RWPE1 (cell line): ENCODE measurements at regions not wholly inside any gene's neighbourhood (a gene's known extent, or its start where the extent isn't known, plus 50 kb on each side); places are given as distances from the start of the nearest gene placed in this dataset.

Experiments
- CTCF ChIA-PET: fragments of 350-600 bp; sonication (Branson Sonifier 250); formaldehyde crosslinking; extraction: SDS; loops from one replicate; lab custom pipeline; 2021; lab: Yijun Ruan, JAX
- POLR2A ChIA-PET: fragments of 400-600 bp; formaldehyde crosslinking; extraction: SDS; loops from one replicate; lab custom pipeline; 2020; ENCODE audit warnings: antibody characterized with exemption; ENCODE audit not compliant: low non-redundant PET; lab: Yijun Ruan, JAX
- DNase-seq: peaks from one replicate; pipeline ENCODE4 v3.0.0; 2012; ENCODE audit warnings: low spot score
- H3K27ac ChIP-seq: fragments of 450-650 bp; 2 replicates; pipeline ENCODE4 v1.5.1; 2017
- CTCF ChIP-seq: fragments of 450-650 bp; conservative IDR thresholded peaks from 2 replicates; pipeline ENCODE4 v1.5.1; 2017; ENCODE audit warnings: low read depth, mild to moderate bottlenecking

GRCh38 chr6:98467902-98468301 is 366.5 kb upstream of the POU3F2 start:
- TF ChIP-seq CTCF: no peak
- no peak overlapping the region for H3K27ac ChIP-seq
- no peak for DNase-seq
- POLR2A ChIA-PET: no interaction called here
- CTCF ChIA-PET: no interaction called here

GRCh38 chr6:98469141-98469540 is 365.2 kb upstream of the POU3F2 start:
- ChIA-PET CTCF (no interaction called here), POLR2A (no interaction called here)
- no peak overlapping the region for H3K27ac ChIP-seq
- TF ChIP-seq CTCF: no peak
- DNase-seq: no peak

GRCh38 chr6:98470821-98471220 is 363.6 kb upstream of the POU3F2 start:
- no peak for TF ChIP-seq CTCF
- no peak overlapping the region for H3K27ac ChIP-seq
- CTCF ChIA-PET: interaction anchor here (0.5 to 0.6 kb wide), 2 partner anchors 63 to 771 kb away, joined by 3 read pairs; no protein-coding TSS in a partner anchor
- POLR2A ChIA-PET: no interaction called here
- no peak for DNase-seq

- CTCF ChIA-PET: interaction anchor here (0.5 to 0.6 kb wide), 2 partner anchors 62 to 770 kb away, joined by 3 read pairs; no protein-coding TSS in a partner anchor
Measured at GRCh38 chr6:98471444-98471843, 362.9 kb upstream of the POU3F2 start.

GRCh38 chr6:98477231-98477630 is 357.1 kb upstream of the POU3F2 start:
- no peak for TF ChIP-seq CTCF
- no peak overlapping the region for H3K27ac ChIP-seq
- CTCF ChIA-PET: no interaction called here
- DNase-seq: no peak
- POLR2A ChIA-PET: no interaction called here

More at GRCh38 chr6:98471444-98471843, 362.9 kb upstream of the POU3F2 start:
- POLR2A ChIA-PET: no interaction called here
- no peak for DNase-seq
- H3K27ac ChIP-seq: no peak overlapping the region
- TF ChIP-seq CTCF: no peak

GRCh38 chr6:98484696-98485095 is 349.7 kb upstream of the POU3F2 start:
- ChIA-PET POLR2A (no interaction called here), CTCF (no interaction called here)
- no peak for DNase-seq
- H3K27ac ChIP-seq: no peak overlapping the region
- TF ChIP-seq CTCF: no peak
